AG09309 (cell line): ENCODE measurements at regions not wholly inside any gene's neighbourhood (a gene's known extent, or its start where the extent isn't known, plus 50 kb on each side); places are given as distances from the start of the nearest gene placed in this dataset.

Experiments
- DNase-seq: peaks from one replicate; pipeline ENCODE4 v3.0.0-alpha.2; 2010; ENCODE audit warnings: low read depth
- H3K4me3 ChIP-seq: 2 replicates; pipeline ENCODE4 v1.5.1; 2011; ENCODE audit warnings: mild to moderate bottlenecking, low read depth, low read length, moderate library complexity; ENCODE audit not compliant: control insufficient read depth
- CTCF ChIP-seq: IDR thresholded peaks from 2 replicates; pipeline ENCODE4 v1.5.1; 2011; ENCODE audit warnings: mild to moderate bottlenecking, low read depth, low read length, inconsistent platforms; ENCODE audit not compliant: insufficient read depth, control insufficient read depth; ENCODE audit errors: missing control alignments

DNA sequence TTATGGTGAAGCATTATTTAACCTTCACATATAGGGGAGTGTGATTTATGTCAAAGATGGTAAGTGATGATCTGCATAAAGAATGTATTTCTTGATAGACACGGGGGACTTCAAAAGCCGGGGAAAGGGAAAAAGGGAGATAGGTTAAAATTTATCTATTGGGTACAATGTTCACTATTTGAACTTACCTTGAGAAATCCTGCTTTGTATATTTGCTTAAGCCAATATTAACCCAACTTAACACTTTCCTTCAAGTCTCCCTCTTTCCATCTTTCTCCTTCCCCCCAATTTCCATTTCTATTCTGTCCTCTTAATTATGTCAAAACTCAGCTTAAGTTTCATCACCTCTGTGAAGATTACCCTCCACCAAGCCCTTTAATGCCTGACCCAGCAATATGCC lies 149.0 kb upstream of the ANK2 start:
- no peak for DNase-seq
- no peak for TF ChIP-seq CTCF
- H3K4me3 ChIP-seq = no peak overlapping the region

- DNase-seq = no peak
- TF ChIP-seq CTCF = no peak
- H3K4me3 ChIP-seq = no peak overlapping the region
Measured at GRCh38 chr4:112901962-112902411, 147.5 kb upstream of the ANK2 start.

- no peak for DNase-seq
- no peak overlapping the region for H3K4me3 ChIP-seq
- TF ChIP-seq CTCF = no peak
Measured at GRCh38 chr4:112905728-112906127, 143.7 kb upstream of the ANK2 start.

GRCh38 chr4:112908511-112908910 lies 140.9 kb upstream of the ANK2 start:
- no peak for DNase-seq
- no peak for TF ChIP-seq CTCF
- no peak overlapping the region for H3K4me3 ChIP-seq

DNA sequence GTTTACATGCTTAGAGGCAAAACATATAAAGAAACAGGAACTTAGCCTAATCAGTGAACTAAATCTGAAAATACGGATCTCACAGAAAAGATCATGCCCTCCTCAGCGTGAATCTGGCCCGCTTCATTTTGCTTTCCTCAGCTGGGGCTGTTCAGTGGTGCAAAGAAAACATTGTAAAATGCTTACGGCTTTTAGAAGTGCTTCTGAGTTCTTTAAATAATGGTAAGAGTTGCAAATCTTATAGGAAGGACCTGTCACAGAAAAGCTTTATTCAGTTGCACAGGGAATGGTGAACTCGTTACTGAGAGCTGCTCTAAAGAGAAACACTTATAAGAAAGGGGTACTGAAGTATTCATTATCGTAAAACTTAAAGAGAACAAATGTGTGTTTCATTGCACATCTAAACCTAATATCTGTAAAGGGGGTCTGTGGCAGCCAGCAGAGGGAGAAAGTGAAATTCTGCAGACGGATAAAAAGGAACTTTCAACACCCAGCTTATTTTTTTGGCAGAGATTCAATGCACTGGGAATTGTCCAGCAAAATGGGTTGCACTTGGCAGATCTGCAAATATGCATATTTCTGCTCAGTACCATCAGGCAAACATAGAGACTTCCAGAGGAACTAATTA lies 139.2 kb upstream of the ANK2 start:
- DNase-seq = peak; percentile 44
- no peak for TF ChIP-seq CTCF
- no peak overlapping the region for H3K4me3 ChIP-seq

- DNase-seq = no peak
- TF ChIP-seq CTCF = no peak
- H3K4me3 ChIP-seq = no peak overlapping the region
Measured at GRCh38 chr4:112916868-112917267, 132.6 kb upstream of the ANK2 start.

GRCh38 chr4:112923516-112923915 lies 125.9 kb upstream of the ANK2 start:
- H3K4me3 ChIP-seq = no peak overlapping the region
- no peak for DNase-seq
- TF ChIP-seq CTCF = no peak
